H9 (cell line): ENCODE measurements at regions not wholly inside any gene's neighbourhood (a gene's known extent, or its start where the extent isn't known, plus 50 kb on each side); places are given as distances from the start of the nearest gene placed in this dataset.

Source experiments
- DNase-seq: peaks from one replicate; pipeline ENCODE4 v3.0.0-alpha.2; 2017
- H2AFZ ChIP-seq: one replicate; pipeline ENCODE4 v1.6.1; 2013; ENCODE audit warnings: mild to moderate bottlenecking, low read length, control low read depth, moderate library complexity
- H2AK5ac ChIP-seq: 2 replicates; pipeline ENCODE4 v1.6.1; 2013; ENCODE audit warnings: low read length, control low read depth, mixed read lengths; ENCODE audit not compliant: insufficient read length
- H2BK120ac ChIP-seq: one replicate; pipeline ENCODE4 v1.6.1; 2013; ENCODE audit warnings: low read depth, mild to moderate bottlenecking, low read length, control low read depth, inconsistent platforms; ENCODE audit not compliant: poor library complexity, severe bottlenecking
- H2BK12ac ChIP-seq: 2 replicates; pipeline ENCODE4 v1.6.1; 2013; ENCODE audit warnings: low read length, control low read depth, mixed read lengths, low read depth; ENCODE audit not compliant: insufficient read length
- H2BK15ac ChIP-seq: 2 replicates; pipeline ENCODE4 v1.6.1; 2013; ENCODE audit warnings: low read depth, low read length, control low read depth
- H2BK20ac ChIP-seq: one replicate; pipeline ENCODE4 v1.6.1; 2013; ENCODE audit warnings: low read depth, mild to moderate bottlenecking, low read length, control low read depth, inconsistent platforms; ENCODE audit not compliant: poor library complexity, severe bottlenecking
- H2BK5ac ChIP-seq: 2 replicates; pipeline ENCODE4 v1.6.1; 2013; ENCODE audit warnings: low read length, control low read depth, mixed read lengths; ENCODE audit not compliant: insufficient read length
- H3K14ac ChIP-seq: 2 replicates; pipeline ENCODE4 v1.6.1; 2013; ENCODE audit warnings: low read length, control low read depth; ENCODE audit not compliant: insufficient read depth
- H3K18ac ChIP-seq: 2 replicates; pipeline ENCODE4 v1.6.1; 2013; ENCODE audit warnings: low read depth, mild to moderate bottlenecking, mixed read lengths, low read length, control low read depth; ENCODE audit not compliant: insufficient read length
- H3K23ac ChIP-seq: 2 replicates; pipeline ENCODE4 v1.6.1; 2013; ENCODE audit warnings: low read length, control low read depth, mixed read lengths, low read depth; ENCODE audit not compliant: insufficient read length
- H3K23me2 ChIP-seq: 2 replicates; pipeline ENCODE4 v1.6.1; 2013; ENCODE audit warnings: low read depth, mild to moderate bottlenecking, mixed read lengths, low read length, control low read depth; ENCODE audit not compliant: insufficient read length, poor library complexity, severe bottlenecking
- H3K27ac ChIP-seq: 2 replicates; pipeline ENCODE4 v1.5.1; 2013; ENCODE audit warnings: low read length, control low read depth, mixed read lengths, low read depth; ENCODE audit not compliant: insufficient read length
- H3K27me3 ChIP-seq: 2 replicates; pipeline ENCODE4 v1.6.1; 2013; ENCODE audit warnings: low read length, control low read depth, inconsistent platforms; ENCODE audit not compliant: insufficient read depth
- H3K4ac ChIP-seq: 2 replicates; pipeline ENCODE4 v1.6.1; 2013; ENCODE audit warnings: low read depth, mild to moderate bottlenecking, control low read depth, inconsistent platforms, low read length, moderate library complexity
- H3K4me1 ChIP-seq: 2 replicates; pipeline ENCODE4 v1.6.1; 2013; ENCODE audit warnings: low read length, control low read depth, inconsistent platforms; ENCODE audit not compliant: insufficient read depth
- H3K4me2 ChIP-seq: 2 replicates; pipeline ENCODE4 v1.6.1; 2013; ENCODE audit warnings: low read length, control low read depth, mixed read lengths; ENCODE audit not compliant: insufficient read length, insufficient read depth
- H3K56ac ChIP-seq: 2 replicates; pipeline ENCODE4 v1.6.1; 2013; ENCODE audit warnings: low read depth, mild to moderate bottlenecking, mixed read lengths, low read length, control low read depth; ENCODE audit not compliant: insufficient read length
- H3K79me1 ChIP-seq: 2 replicates; pipeline ENCODE4 v1.6.1; 2013; ENCODE audit warnings: low read depth, mild to moderate bottlenecking, moderate library complexity, low read length, control low read depth, inconsistent platforms; ENCODE audit not compliant: insufficient read depth, poor library complexity, severe bottlenecking
- H3K79me2 ChIP-seq: 2 replicates; pipeline ENCODE4 v1.6.1; 2013; ENCODE audit warnings: low read length, control low read depth, inconsistent platforms; ENCODE audit not compliant: insufficient read depth
- H3K9ac ChIP-seq: 2 replicates; pipeline ENCODE4 v1.6.1; 2013; ENCODE audit warnings: low read length, control low read depth, mixed read lengths; ENCODE audit not compliant: insufficient read length; ENCODE audit errors: extremely low read depth
- H3K9me3 ChIP-seq: one replicate; pipeline ENCODE4 v1.6.1; 2013; ENCODE audit warnings: low read depth, low read length, inconsistent platforms; ENCODE audit not compliant: control insufficient read depth
- H3T11ph ChIP-seq: one replicate; pipeline ENCODE4 v1.6.1; 2013; ENCODE audit warnings: mild to moderate bottlenecking, low read length, control low read depth, inconsistent platforms
- H4K20me1 ChIP-seq: one replicate; pipeline ENCODE4 v1.6.1; 2013; ENCODE audit not compliant: control insufficient read depth, insufficient read length, insufficient read depth
- H4K5ac ChIP-seq: 2 replicates; pipeline ENCODE4 v1.6.1; 2013; ENCODE audit warnings: low read depth, mild to moderate bottlenecking, mixed read lengths, low read length, control low read depth; ENCODE audit not compliant: insufficient read length
- H4K8ac ChIP-seq: replicated peaks from 2 replicates; pipeline ENCODE4 v1.6.1; 2013; ENCODE audit warnings: low read length, control low read depth, mixed read lengths, low read depth; ENCODE audit not compliant: insufficient read length
- H4K91ac ChIP-seq: 2 replicates; pipeline ENCODE4 v1.6.1; 2013; ENCODE audit warnings: low read depth, mild to moderate bottlenecking, moderate library complexity, mixed read lengths, low read length, control low read depth; ENCODE audit not compliant: insufficient read length
- H3K27ac Mint-ChIP-seq, 3 experiments: 2 replicates in 2 of 3; 3 replicates in 1 of 3; pipeline ENCODE4 v1.8.0; 2020 to 2021; ENCODE audit warnings: mixed read lengths in 3 of 3, mild to moderate bottlenecking in 1 of 3, moderate library complexity in 1 of 3
- H3K27me3 Mint-ChIP-seq: 2 replicates; pipeline ENCODE4 v1.8.0; 2021; ENCODE audit warnings: low read depth, mild to moderate bottlenecking, moderate library complexity, mixed read lengths
- H3K36me3 Mint-ChIP-seq, 3 experiments: 2 replicates in 2 of 3; 3 replicates in 1 of 3; pipeline ENCODE4 v1.8.0; 2020 to 2021; ENCODE audit warnings: low read depth in 3 of 3, mixed read lengths in 3 of 3; ENCODE audit not compliant: insufficient read depth in 1 of 3
- H3K4me1 Mint-ChIP-seq, 2 experiments: 2 replicates each; pipeline ENCODE4 v1.8.0; 2020; ENCODE audit warnings: mixed read lengths in 2 of 2
- H3K4me3 Mint-ChIP-seq, 2 experiments: 2 replicates in 1 of 2; 3 replicates in 1 of 2; pipeline ENCODE4 v1.8.0; 2020 to 2021; ENCODE audit warnings: mild to moderate bottlenecking in 2 of 2, mixed read lengths in 2 of 2, moderate library complexity in 1 of 2
- H3K9me3 Mint-ChIP-seq, 2 experiments: 2 replicates in 1 of 2; 3 replicates in 1 of 2; pipeline ENCODE4 v1.8.0; 2020; ENCODE audit warnings: mild to moderate bottlenecking in 2 of 2, mixed read lengths in 2 of 2, moderate library complexity in 1 of 2
- CTCF ChIP-seq: fragments of 200-600 bp; sonication (generic); conservative IDR thresholded peaks from 3 replicates; pipeline ENCODE4 v1.8.0; 2021; ENCODE audit warnings: antibody characterized with exemption, mild to moderate bottlenecking
- WGBS: extraction: QIAGEN DNeasy Blood & Tissue Kit; methylation state at CpG from one replicate; pipeline ENCODE4 v1.1.7; 2013; ENCODE audit warnings: missing lambda C conversion rate, low lambda C conversion rate, mixed read lengths; ENCODE audit not compliant: insufficient read length; ENCODE audit errors: extremely low coverage; 5-methylcytosine and 5-hydroxymethylcytosine counted together

- Histone ChIP-seq H2BK12ac (no peak overlapping the region), H3K27me3 (no peaks in the 10 kb centered on the region), H2AK5ac (no peak overlapping the region), H3T11ph (no peak overlapping the region), H4K5ac (no peak overlapping the region), H2BK15ac (no peak overlapping the region), H3K9me3 (no peaks in the 10 kb centered on the region), H4K20me1 (peaks cover 3% of the 10 kb centered on the region), H3K23ac (no peak overlapping the region), H2AFZ (no peak overlapping the region), H3K9ac (no peak overlapping the region), H3K79me2 (no peaks in the 10 kb centered on the region), H3K4ac (no peak overlapping the region), H2BK5ac (no peak overlapping the region), H3K14ac (no peak overlapping the region), H3K4me2 (no peak overlapping the region), H3K27ac (no peak overlapping the region), H3K18ac (no peak overlapping the region), H2BK120ac (no peak overlapping the region), H3K56ac (no peak overlapping the region), H4K91ac (no peak overlapping the region), H3K79me1 (no peaks in the 10 kb centered on the region), H4K8ac (no peak overlapping the region), H3K23me2 (no peaks in the 10 kb centered on the region), H3K4me1 (no peaks in the 10 kb centered on the region), H2BK20ac (no peak overlapping the region)
- peaks cover 5 to 8% of the 10 kb centered on the region in 2 experiments; a peak in 2 of 4 replicates for H3K4me1 Mint-ChIP-seq
- H3K4me3 Mint-ChIP-seq, result no peak overlapping the region
- no peak for TF ChIP-seq CTCF
- DNase-seq, result no peak
- H3K27ac Mint-ChIP-seq, result no peak overlapping the region
- H3K36me3 Mint-ChIP-seq, result no peaks in the 10 kb centered on the region
- no peaks in the 10 kb centered on the region for H3K27me3 Mint-ChIP-seq
- H3K9me3 Mint-ChIP-seq, result no peaks in the 10 kb centered on the region; a peak in 1 of 5 replicates
- no CpG with 5 or more reads among the region's 6 CpGs for WGBS
Measured at GRCh38 chr16:76800196-76800595, 390.8 kb upstream of the MON1B start.
